GM13977 (cell line): ENCODE measurements at regions not wholly inside any gene's neighbourhood (a gene's known extent, or its start where the extent isn't known, plus 50 kb on each side); places are given as distances from the start of the nearest gene placed in this dataset.

Experiments used
- DNase-seq: peaks from one replicate; pipeline ENCODE4 v3.0.0; 2012; ENCODE audit warnings: low spot score
- in situ Hi-C: fragments of 300-500 bp; cut with MboI; formaldehyde crosslinking; loops from one replicate; pipeline ENCODE4 v1.12.0; 2022; ENCODE audit warnings: low sequenced_read_pairs, low pct_unique_long_range_greater_than_20kb, mixed read lengths, inconsistent platforms; ENCODE audit not compliant: unreplicated experiment
- TF ChIP-seq, protein P1 (sequence below): IDR thresholded peaks from 2 replicates; pipeline ENCODE4 v1.5.1; 2012; ENCODE audit warnings: mild to moderate bottlenecking, control low read depth; ENCODE audit not compliant: insufficient read depth; ENCODE audit errors: extremely low read depth, missing control alignments

DNA sequence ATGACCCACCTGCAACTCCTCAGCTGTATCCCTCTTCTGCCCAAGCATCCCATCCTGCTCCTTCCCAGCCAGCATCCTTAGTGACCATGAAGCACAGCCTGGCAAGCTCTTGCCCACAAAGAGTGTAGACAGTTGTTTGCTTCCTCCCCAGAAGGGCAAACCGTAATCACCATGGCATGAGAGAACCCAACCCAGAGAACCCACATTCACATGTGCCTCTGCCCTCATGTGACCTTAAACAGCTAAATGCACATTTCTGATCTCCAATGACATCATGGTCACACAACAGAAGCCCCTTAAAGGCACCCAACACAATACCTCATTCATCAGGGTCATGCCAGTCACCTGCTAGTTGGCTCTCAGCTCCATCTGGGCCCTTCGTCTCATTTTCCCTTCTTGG is 162.8 kb upstream of the CDYL start:
- no peak for DNase-seq
- TF ChIP-seq, protein P1, sequence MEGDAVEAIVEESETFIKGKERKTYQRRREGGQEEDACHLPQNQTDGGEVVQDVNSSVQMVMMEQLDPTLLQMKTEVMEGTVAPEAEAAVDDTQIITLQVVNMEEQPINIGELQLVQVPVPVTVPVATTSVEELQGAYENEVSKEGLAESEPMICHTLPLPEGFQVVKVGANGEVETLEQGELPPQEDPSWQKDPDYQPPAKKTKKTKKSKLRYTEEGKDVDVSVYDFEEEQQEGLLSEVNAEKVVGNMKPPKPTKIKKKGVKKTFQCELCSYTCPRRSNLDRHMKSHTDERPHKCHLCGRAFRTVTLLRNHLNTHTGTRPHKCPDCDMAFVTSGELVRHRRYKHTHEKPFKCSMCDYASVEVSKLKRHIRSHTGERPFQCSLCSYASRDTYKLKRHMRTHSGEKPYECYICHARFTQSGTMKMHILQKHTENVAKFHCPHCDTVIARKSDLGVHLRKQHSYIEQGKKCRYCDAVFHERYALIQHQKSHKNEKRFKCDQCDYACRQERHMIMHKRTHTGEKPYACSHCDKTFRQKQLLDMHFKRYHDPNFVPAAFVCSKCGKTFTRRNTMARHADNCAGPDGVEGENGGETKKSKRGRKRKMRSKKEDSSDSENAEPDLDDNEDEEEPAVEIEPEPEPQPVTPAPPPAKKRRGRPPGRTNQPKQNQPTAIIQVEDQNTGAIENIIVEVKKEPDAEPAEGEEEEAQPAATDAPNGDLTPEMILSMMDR: no peak
- in situ Hi-C loops: no loop called here

DNA sequence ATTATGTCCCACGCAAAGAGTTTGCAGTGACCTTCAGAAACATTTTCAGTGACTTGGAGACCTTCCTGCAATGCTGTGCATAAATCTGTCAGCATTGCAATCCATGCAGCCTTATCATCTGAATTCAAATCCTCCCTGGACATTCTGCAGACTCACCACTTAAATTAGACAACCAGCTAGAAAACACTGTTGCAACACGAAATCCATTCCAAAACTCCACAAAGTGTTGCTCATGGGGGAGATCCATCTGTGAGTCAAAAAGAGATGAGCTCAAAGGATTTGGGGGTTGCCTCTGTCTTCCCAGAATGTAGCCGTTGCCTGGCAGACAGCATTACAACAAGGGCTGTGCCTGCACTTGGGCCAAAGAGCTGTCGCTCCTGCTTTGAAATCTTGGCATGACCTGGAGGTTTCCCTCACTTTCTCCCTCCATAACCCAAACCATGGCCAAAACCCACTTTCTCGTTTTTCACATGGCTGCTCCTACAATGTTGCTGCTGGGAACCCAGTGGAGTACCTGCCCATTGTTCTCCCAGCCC is 163.5 kb upstream of the CDYL start:
- in situ Hi-C loops: no loop called here
- TF ChIP-seq, protein P1: no peak
- no peak for DNase-seq

DNA sequence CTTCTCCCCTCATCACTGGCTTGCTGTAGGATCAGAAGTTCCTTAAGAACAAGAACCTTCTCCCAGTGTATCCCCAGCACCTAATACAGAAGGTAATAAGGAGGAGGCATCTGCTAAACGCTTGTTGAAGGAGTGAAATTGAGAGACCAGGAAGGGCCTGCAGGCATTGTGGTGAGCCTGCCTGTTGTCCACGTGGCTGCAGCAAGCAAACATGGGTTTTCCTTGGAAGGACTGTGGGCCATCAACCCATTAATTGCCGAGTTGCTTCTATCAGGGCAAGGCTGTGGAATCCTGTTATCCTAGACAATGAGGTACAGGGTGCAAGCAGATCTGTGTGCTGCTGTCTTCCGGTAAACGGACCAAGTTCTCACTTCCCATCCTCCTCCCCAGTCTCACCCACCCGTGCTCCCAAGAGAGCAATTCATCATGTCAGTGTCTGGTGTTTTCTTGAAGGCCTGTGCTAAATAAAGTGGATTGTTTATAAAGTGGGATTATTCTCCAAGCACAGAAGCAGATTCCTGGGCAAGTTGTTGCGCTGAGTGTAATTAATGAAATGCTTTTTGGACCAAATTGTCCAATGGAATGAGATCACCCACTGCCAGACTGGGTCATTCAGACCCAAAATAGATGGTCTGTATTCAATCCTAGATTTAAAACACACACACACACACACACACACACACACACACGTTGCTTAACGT is 164.6 kb upstream of the CDYL start:
- TF ChIP-seq, protein P1: no peak
- in situ Hi-C loops: no loop called here
- no peak for DNase-seq

DNA sequence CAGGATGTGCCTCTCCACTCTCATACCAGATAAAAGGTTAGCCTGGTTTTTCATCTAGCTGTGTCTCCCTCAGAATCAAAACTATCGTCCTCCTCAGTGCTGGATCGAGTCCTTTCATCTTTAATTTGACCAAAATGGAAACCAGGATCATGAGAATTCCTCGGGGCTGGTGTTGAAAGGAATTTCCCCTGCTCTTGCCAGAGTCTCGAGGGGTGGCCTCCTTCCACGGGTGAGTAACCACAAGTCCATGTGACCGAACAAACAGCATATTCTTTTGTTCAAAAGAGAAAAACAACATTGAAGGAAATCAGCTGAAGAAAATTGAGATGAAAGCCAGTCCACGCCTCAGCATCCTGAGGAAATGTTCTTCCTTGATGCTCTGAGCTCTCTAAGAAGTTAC is 165.9 kb upstream of the CDYL start:
- no peak for DNase-seq
- in situ Hi-C loops: no loop called here
- TF ChIP-seq, protein P1: no peak

DNA sequence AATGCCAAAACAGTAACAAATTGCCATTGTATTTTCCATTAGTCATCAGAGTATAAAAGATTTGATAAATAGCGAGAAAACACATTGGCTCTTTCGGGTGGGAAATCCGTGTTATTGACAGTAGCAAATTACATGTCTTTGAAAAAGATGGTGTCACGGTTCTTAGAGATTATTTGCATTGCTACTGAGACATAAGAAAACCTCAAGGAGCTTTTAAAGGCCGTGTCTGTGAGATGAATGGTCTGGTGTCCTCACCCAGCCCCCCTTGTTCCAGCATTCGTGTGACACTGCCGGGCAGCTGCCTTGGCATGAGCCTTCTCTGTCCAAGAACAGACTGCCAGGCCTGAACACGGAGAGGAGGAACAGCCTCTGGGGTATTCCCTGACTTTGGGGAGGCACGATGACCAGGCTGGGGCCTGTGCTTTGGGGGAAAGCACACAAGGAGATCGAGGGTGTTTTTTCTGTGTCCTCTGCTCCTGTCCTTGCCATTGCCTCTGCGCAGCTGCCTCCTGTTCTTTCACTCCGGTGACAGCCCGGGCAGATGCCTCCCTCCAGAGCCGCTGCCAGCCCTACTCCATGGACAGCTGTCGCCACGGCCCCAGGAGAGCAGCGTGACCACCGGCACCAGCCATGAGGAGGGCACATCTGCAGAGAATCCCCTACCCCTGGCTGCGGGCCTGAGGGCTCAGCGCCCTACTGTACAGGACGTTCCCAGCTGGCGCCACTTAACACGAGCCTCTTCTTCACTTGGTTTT is 167.7 kb upstream of the CDYL start:
- in situ Hi-C loops: no loop called here
- TF ChIP-seq, protein P1: no peak
- DNase-seq: no peak

DNA sequence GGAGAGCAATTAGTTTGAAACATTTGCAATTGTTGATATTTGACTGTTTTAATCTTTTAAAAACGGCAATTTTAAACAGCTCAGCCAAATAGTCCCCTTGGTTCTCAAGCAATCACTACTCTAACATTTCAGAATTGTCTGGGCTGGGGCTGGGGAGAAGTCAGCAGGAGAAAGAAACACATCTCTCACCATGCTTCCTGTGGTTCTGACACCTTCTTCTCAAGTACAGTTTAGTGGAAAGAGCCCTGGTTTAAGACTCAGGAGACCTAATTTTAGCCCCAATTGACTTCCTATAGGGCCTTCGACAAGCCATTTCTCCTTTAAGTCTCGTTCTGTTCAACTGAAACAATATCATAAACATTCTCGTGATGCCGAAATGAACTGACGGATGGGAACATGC is 168.4 kb upstream of the CDYL start:
- no peak for DNase-seq
- in situ Hi-C loops: no loop called here
- TF ChIP-seq, protein P1: no peak
